ENCODE measurements at regions not wholly inside any gene's neighbourhood (a gene's known extent, or its start where the extent isn't known, plus 50 kb on each side); places are given as distances from the start of the nearest gene placed in this dataset.

DNA sequence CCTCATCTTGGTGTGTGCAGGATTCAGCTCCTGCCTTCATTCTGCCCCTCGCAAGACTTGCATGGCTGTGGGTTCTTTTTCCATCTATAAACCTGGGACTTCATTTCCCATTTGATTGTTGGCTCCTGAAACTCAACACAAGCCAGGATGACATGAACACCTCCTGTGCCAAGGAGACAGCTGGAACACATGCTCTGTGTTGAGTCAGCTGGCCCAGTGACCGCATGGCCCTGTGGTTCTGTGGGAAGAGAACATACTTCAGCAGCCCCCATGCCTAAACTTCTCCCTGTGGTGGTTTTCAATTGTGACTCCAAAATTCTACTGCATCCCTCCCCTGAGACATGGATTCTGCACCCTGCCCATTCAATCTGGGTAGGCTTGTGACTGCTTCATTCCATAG, 57.9 kb upstream of the FOXF1 start:
- CTCF ChIA-PET, result no interaction called here
- no peaks in the 10 kb centered on the region for H3K9me3 ChIP-seq (ENCODE audit: low read length)
- DNase-seq, result no peak

DNA sequence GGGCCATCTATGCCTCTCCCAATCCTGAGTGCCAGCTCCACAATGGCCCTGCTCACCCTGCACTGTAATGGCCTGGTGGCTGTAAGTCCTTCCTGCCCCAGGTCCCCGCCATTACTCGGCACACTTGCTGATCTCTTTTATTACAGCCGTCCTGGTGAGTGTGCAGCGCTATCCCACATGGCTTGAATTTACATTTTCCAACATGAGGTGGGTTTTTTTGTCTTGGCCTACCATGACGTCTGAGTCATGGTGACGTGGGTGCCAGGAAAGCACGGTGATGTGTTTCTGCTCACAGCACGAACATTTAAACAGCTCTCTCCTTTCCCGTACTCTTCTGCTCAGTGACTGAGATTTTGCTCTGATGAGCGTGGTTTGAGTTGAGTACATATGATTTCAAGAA, 55.2 kb upstream of the FOXF1 start:
- POLR2A ChIA-PET (ENCODE audit: unreplicated experiment), result no interaction called here
- TF ChIP-seq EZH2 (IDR thresholded peaks at IDR 0.05; ENCODE audit: low read length, unreplicated experiment), result no peak
- no TSS peak for BruUV-seq (replicated peaks)
- H3K4me1 ChIP-seq (ENCODE audit: insufficient read depth, low read length), result no peaks in the 10 kb centered on the region
- no peak overlapping the region for H3K4me2 ChIP-seq (ENCODE audit: low read length)
- H4K20me1 ChIP-seq (ENCODE audit: low read length), result no peaks in the 10 kb centered on the region
- H3K9me3 ChIP-seq (ENCODE audit: low read length), result no peaks in the 10 kb centered on the region
- CTCF ChIA-PET, result no interaction called here
- no peaks in the 10 kb centered on the region for H3K9me2 ChIP-seq (replicated peaks; ENCODE audit: low read length)
- no peaks in the 10 kb centered on the region for H3K36me3 ChIP-seq (ENCODE audit: low read depth, low read length)
- no peaks in the 10 kb centered on the region for H3F3A ChIP-seq (ENCODE audit: low read length, unreplicated experiment)
- H2AFZ ChIP-seq (ENCODE audit: low read length), result no peak overlapping the region
- no peaks in the 10 kb centered on the region for H3K79me2 ChIP-seq (ENCODE audit: low read length)
- H3K27ac ChIP-seq (ENCODE audit: low read length), result no peak overlapping the region
- DNase-seq (no peak), ATAC-seq (no peak)
- peaks cover 55% of the 10 kb centered on the region for H3K27me3 ChIP-seq (ENCODE audit: low read length)
- no peak overlapping the region for H3K9ac ChIP-seq (ENCODE audit: low read length)
- no peak overlapping the region for H3K4me3 ChIP-seq (ENCODE audit: low read length)
- intact Hi-C loops (cut with micrococcal nuclease), result no loop called here

More for the DNA sequence above, 57.9 kb upstream of the FOXF1 start:
- BruUV-seq (replicated peaks), result no TSS peak
- POLR2A ChIA-PET (ENCODE audit: unreplicated experiment), result no interaction called here
- no peak for ATAC-seq
- intact Hi-C loops (cut with micrococcal nuclease), result no loop called here
- Histone ChIP-seq H3K9ac (ENCODE audit: low read length) (no peak overlapping the region), H4K20me1 (ENCODE audit: low read length) (no peaks in the 10 kb centered on the region), H3K9me2 (replicated peaks; ENCODE audit: low read length) (no peaks in the 10 kb centered on the region), H3K4me3 (ENCODE audit: low read length) (no peak overlapping the region), H3K4me1 (ENCODE audit: insufficient read depth, low read length) (no peaks in the 10 kb centered on the region), H3F3A (ENCODE audit: low read length, unreplicated experiment) (no peaks in the 10 kb centered on the region), H3K4me2 (ENCODE audit: low read length) (no peak overlapping the region), H3K79me2 (ENCODE audit: low read length) (no peaks in the 10 kb centered on the region), H3K27me3 (ENCODE audit: low read length) (peaks cover 60% of the 10 kb centered on the region), H3K27ac (ENCODE audit: low read length) (no peak overlapping the region), H3K36me3 (ENCODE audit: low read depth, low read length) (no peaks in the 10 kb centered on the region), H2AFZ (ENCODE audit: low read length) (no peak overlapping the region)
- TF ChIP-seq EZH2 (IDR thresholded peaks at IDR 0.05; ENCODE audit: low read length, unreplicated experiment), result no peak

GRCh38 chr16:86455640-86456039, 54.7 kb upstream of the FOXF1 start:
- H3K4me1 ChIP-seq (ENCODE audit: insufficient read depth, low read length), result no peaks in the 10 kb centered on the region
- no peak overlapping the region for H3K27ac ChIP-seq (ENCODE audit: low read length)
- peaks cover 50% of the 10 kb centered on the region for H3K27me3 ChIP-seq (ENCODE audit: low read length)
- intact Hi-C loops (cut with micrococcal nuclease), result no loop called here
- H3K4me2 ChIP-seq (ENCODE audit: low read length), result no peak overlapping the region
- no peaks in the 10 kb centered on the region for H3K36me3 ChIP-seq (ENCODE audit: low read depth, low read length)
- no peak for ATAC-seq
- H4K20me1 ChIP-seq (ENCODE audit: low read length), result no peaks in the 10 kb centered on the region
- POLR2A ChIA-PET (ENCODE audit: unreplicated experiment), result no interaction called here
- no peak overlapping the region for H3K4me3 ChIP-seq (ENCODE audit: low read length)
- H3K79me2 ChIP-seq (ENCODE audit: low read length), result no peaks in the 10 kb centered on the region
- H2AFZ ChIP-seq (ENCODE audit: low read length), result no peak overlapping the region
- no peaks in the 10 kb centered on the region for H3K9me3 ChIP-seq (ENCODE audit: low read length)
- TF ChIP-seq, protein P1, sequence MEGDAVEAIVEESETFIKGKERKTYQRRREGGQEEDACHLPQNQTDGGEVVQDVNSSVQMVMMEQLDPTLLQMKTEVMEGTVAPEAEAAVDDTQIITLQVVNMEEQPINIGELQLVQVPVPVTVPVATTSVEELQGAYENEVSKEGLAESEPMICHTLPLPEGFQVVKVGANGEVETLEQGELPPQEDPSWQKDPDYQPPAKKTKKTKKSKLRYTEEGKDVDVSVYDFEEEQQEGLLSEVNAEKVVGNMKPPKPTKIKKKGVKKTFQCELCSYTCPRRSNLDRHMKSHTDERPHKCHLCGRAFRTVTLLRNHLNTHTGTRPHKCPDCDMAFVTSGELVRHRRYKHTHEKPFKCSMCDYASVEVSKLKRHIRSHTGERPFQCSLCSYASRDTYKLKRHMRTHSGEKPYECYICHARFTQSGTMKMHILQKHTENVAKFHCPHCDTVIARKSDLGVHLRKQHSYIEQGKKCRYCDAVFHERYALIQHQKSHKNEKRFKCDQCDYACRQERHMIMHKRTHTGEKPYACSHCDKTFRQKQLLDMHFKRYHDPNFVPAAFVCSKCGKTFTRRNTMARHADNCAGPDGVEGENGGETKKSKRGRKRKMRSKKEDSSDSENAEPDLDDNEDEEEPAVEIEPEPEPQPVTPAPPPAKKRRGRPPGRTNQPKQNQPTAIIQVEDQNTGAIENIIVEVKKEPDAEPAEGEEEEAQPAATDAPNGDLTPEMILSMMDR (conservative IDR thresholded peaks at IDR 0.05; ENCODE audit: low read depth, low read length), result no peak
- TF ChIP-seq EZH2 (IDR thresholded peaks at IDR 0.05; ENCODE audit: low read length, unreplicated experiment) (no peak), EZH2phosphoT487 (IDR thresholded peaks at IDR 0.05; ENCODE audit: borderline replicate concordance, low read length) (no peak)
- no peak overlapping the region for H3K9ac ChIP-seq (ENCODE audit: low read length)
- H3K9me2 ChIP-seq (replicated peaks; ENCODE audit: low read length), result no peaks in the 10 kb centered on the region
- no peaks in the 10 kb centered on the region for H3F3A ChIP-seq (ENCODE audit: low read length, unreplicated experiment)
- CTCF ChIA-PET, result no interaction called here
- no peak for DNase-seq
- no TSS peak for BruUV-seq (replicated peaks)

- no peak overlapping the region for H3K4me2 ChIP-seq (ENCODE audit: low read length)
- no peaks in the 10 kb centered on the region for H3K79me2 ChIP-seq (ENCODE audit: low read length)
- H3K4me1 ChIP-seq (ENCODE audit: insufficient read depth, low read length), result no peaks in the 10 kb centered on the region
- no peaks in the 10 kb centered on the region for H3K36me3 ChIP-seq (ENCODE audit: low read depth, low read length)
- TF ChIP-seq EZH2phosphoT487 (IDR thresholded peaks at IDR 0.05; ENCODE audit: borderline replicate concordance, low read length), result no peak
- TF ChIP-seq, protein P1 (conservative IDR thresholded peaks at IDR 0.05; ENCODE audit: low read depth, low read length), result no peak
- TF ChIP-seq EZH2 (IDR thresholded peaks at IDR 0.05; ENCODE audit: low read length, unreplicated experiment), result no peak
- peaks cover 45% of the 10 kb centered on the region for H3K27me3 ChIP-seq (ENCODE audit: low read length)
- DNase-seq (no peak), ATAC-seq (no peak)
- no peaks in the 10 kb centered on the region for H3K9me2 ChIP-seq (replicated peaks; ENCODE audit: low read length)
- H3K27ac ChIP-seq (ENCODE audit: low read length), result no peak overlapping the region
- no peaks in the 10 kb centered on the region for H4K20me1 ChIP-seq (ENCODE audit: low read length)
- no peaks in the 10 kb centered on the region for H3F3A ChIP-seq (ENCODE audit: low read length, unreplicated experiment)
- ChIA-PET CTCF (no interaction called here), POLR2A (ENCODE audit: unreplicated experiment) (no interaction called here)
- intact Hi-C loops (cut with micrococcal nuclease), result no loop called here
- H3K9ac ChIP-seq (ENCODE audit: low read length), result no peak overlapping the region
- H2AFZ ChIP-seq (ENCODE audit: low read length), result no peak overlapping the region
- H3K9me3 ChIP-seq (ENCODE audit: low read length), result no peaks in the 10 kb centered on the region
- no TSS peak for BruUV-seq (replicated peaks)
- no peak overlapping the region for H3K4me3 ChIP-seq (ENCODE audit: low read length)
These were observed 52.7 kb upstream of the FOXF1 start for GRCh38 chr16:86457501-86458148.

Data from PC-3 (cell line).